ENCODE measurements at regions not wholly inside any gene's neighbourhood (a gene's known extent, or its start where the extent isn't known, plus 50 kb on each side); places are given as distances from the start of the nearest gene placed in this dataset.

DNA sequence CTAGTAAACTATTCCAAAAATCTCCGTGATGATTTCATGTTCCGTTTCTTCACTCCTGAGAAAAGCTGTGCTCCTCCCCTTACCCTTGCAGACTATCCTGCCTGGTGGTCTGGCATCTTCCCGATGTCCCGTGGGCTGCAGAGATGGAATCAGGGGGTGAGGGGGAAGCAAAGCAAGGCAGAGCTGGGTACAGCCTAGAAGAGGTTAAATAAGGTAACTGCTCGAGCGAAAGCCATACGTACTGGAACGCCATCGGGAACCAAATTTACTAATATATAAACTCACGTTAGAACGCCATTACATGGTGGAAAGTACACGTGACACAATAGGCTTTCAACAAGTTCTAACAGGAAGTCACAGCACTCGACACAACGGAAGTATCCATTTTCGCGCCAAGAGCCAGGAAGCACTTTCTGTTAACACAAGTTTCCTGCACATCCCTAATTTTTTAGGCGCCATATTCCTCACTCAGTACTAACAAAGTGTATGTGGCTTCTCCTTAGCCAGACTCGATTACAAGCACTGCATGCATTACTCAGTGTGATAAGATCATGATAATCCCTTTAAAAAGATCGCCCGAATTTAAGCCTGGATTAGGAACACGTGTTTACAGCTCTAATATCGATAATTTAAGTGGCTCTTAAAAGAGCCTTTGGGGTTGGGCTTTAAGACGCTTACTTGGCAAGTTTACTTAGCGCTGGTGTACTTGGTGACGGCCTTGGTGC, 101.6 kb upstream of the PRSS16 start:
- in situ Hi-C loops (cut with MboI; ENCODE audit: low sequenced_read_pairs): loop anchor here (25.0 kb wide), 1 partner anchor 809 kb away; no protein-coding TSS in a partner anchor

DNA sequence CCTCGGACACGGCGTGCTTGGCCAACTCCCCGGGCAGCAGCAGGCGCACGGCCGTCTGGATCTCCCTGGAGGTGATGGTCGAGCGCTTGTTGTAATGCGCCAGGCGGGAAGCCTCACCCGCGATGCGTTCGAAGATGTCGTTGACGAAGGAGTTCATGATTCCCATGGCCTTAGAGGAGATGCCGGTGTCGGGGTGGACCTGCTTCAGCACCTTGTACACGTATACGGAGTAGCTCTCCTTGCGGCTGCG, 101.1 kb upstream of the PRSS16 start:
- in situ Hi-C loops (cut with MboI; ENCODE audit: low sequenced_read_pairs): loop anchor here (25.0 kb wide), 1 partner anchor 809 kb away; no protein-coding TSS in a partner anchor

DNA sequence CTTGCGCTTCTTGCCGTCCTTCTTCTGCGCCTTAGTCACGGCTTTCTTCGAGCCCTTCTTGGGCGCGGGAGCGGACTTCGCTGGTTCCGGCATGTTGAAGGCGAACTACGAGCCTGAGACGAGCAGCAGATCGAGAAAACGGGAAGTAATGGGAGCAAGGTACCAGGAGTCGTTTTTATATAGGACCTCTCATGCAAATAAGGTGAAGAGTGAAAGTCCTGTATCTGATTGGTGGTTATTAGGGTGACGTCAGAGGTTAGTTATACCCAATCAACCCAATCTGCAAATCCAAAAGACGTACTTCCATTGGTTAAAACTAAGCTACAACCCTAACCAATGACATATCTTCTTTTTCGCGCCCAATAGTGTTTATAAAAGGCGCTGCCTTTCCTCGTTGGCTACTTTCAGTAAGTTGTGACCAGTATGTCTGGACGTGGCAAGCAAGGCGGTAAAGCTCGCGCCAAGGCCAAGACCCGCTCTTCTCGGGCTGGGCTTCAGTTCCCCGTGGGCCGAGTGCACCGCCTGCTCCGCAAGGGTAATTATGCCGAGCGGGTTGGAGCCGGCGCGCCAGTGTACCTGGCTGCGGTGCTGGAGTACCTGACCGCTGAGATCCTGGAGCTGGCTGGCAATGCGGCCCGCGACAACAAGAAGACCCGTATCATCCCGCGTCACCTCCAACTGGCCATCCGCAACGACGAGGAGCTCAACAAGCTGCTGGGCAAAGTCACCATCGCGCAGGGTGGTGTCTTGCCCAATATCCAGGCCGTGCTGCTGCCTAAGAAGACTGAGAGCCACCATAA, 100.6 kb upstream of the PRSS16 start:
- in situ Hi-C loops (cut with MboI; ENCODE audit: low sequenced_read_pairs): loop anchor here (25.0 kb wide), 1 partner anchor 810 kb away; no protein-coding TSS in a partner anchor

DNA sequence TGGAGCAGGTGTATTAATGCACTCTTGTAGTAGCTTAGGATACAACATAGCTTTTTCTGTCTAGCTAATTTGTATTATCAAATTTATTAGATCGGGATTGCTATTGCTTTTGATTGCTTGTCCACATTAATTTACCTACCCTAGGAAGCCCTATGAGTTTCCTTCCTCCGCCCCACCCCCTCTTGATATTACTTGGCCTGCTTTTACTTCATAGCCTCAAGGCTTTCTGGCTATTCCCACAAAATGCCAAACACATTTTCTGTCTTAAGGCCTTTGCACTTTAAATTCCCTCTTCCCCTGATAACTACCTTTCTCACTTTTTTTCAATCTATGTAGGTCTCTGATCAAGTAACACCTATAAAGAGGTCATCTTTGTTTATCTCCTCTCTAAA, 99.1 kb upstream of the PRSS16 start:
- in situ Hi-C loops (cut with MboI; ENCODE audit: low sequenced_read_pairs): loop anchor here (25.0 kb wide), 1 partner anchor 811 kb away; no protein-coding TSS in a partner anchor

DNA sequence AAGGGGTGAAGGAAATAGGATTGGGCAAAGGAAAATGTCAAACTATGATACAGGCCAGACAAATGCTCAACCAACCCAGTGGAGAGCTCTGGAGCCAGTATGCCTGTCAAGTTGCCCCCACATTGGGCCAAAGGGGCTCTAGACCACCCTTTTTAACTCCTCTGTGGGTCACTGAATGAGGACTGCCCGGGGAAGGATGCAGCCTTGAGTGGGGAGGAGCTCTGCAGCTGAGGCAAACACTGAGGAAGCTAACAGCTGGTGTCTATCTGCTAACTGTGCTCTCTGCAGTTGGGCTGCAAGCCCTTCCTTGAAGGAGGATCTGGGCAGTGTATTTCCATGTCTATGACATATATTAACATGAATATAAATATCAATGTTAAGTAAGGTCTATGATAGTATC, 98.4 kb upstream of the PRSS16 start:
- in situ Hi-C loops (cut with MboI; ENCODE audit: low sequenced_read_pairs): loop anchor here (25.0 kb wide), 1 partner anchor 812 kb away; no protein-coding TSS in a partner anchor

DNA sequence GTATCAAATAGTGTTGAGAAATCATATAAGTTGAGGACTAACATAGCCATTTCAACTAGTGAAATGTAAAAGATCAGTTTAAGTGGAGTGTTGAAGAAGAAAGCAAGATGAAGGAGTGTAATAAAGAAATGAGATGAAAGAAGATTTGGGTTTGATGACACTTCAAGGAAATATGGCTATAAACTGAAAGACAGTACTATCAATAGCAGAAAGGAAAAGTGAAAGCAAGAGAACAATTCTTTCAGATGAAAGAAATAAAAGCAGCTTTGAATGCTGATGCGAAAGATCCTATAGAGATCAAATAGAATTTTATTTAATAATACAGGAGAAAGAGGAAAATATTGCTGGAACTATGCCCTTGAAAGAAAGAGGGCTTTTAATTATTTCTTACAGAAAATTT, 92.8 kb upstream of the PRSS16 start:
- in situ Hi-C loops (cut with MboI; ENCODE audit: low sequenced_read_pairs): loop anchor here (10.0 to 25.0 kb wide), 5 partner anchors 320 to 1708 kb away; partner anchors contain the start of gene ZNF184

DNA sequence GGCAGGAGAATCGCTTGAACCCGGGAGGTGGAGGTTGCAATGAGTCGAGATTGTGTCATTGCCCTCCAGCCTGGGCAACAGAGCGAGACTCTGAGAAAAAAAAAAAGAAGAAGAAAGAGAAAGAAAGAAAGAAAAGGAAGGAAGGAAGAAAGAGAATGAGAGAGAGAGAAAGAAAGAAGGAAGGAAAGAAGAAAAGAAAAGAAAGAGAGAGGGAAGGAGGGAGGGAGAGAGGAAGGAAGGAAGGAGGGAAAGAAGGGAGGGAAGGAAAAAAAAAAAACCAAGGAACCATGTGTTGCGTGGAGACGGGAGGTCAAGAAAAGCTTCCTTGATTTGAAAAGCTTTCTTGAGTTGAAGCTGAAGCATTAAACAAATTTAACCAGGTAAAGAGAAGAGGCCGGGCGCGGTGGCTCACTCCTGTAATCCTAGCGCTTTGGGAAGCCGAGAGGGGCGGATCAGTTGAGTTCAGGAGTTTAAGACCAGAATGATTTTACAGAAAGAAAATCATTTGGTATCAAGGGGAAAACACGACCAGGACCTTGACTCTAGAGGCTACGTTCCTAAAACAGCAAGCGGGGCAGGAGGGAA, 90.5 kb upstream of the PRSS16 start:
- in situ Hi-C loops (cut with MboI; ENCODE audit: low sequenced_read_pairs): loop anchor here (10.0 to 25.0 kb wide), 5 partner anchors 318 to 1705 kb away; partner anchors contain the start of gene ZNF184

DNA sequence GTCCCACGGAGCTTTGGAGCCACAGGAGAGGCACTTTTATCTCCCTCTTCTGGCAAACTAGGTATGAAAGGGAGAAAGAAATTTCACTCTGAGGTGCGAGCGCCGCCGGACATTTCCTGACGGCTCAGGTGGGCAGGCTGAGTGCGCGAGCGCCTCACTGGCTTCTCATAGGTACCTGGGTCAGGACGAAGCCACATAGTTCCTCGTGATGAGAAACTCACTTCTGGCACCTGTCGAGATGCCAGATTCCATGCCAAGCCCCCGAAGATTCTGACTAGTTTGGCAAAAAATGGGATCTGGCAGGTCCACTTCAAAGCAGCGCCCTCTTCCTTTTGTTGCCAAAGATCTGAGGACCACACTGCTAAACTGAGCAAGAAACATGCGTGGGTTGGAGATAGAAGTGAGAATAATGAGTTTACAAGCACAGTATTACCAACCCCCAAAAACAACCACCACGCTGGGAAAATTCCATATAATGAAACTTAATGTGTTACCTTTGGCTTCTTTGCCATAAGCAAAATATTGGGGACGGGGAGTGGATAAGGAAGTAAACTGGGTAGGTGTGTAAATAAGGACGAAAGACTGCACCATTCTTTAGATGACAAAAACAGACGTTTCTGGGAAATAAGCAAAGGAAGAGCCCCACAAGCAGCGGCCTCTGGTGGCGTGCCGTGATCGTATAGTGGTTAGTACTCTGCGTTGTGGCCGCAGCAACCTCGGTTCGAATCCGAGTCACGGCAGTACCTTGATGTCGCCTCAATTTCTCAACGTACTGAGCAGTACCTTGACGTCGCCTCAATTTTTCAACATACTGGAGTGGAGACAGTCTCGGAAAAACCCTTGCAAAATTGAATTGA, 89.8 kb upstream of the PRSS16 start:
- in situ Hi-C loops (cut with MboI; ENCODE audit: low sequenced_read_pairs): loop anchor here (10.0 to 25.0 kb wide), 5 partner anchors 317 to 1705 kb away; partner anchors contain the start of gene ZNF184

DNA sequence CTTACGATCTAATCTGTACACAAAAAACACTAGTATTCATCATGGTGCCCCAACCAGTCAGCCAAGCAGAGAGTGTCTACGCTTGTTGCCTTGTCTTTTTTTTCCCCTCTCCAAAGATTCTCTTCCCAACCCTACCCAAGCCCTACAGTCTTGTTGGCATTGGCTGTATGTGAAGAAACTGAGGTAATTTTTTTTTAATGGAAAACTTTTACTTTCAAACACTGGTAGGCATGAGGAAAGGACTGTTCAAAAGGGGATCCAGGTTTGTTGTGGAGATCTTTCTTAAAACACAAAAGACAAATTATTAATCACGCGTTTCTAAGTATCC, 89.2 kb upstream of the PRSS16 start:
- in situ Hi-C loops (cut with MboI; ENCODE audit: low sequenced_read_pairs): loop anchor here (10.0 to 25.0 kb wide), 5 partner anchors 317 to 1704 kb away; partner anchors contain the start of gene ZNF184

DNA sequence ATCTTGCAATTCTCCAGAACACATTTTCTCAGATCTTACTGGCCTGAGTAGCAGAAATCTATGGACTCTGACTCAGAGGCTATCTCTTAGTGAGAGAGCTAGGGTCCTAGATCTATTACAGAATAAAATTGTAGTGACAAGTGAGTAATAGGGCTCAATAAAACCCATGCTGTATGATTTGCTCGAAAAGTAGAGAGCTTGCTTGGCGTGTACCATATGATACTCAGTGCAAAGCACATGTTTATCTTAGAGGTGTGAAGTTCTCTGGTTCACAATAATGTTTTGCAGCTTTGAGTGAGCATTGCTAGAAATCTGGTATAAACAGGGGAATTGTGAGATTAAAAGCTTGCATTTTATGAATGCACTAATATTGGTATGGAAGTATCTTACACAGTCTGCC, 87.8 kb upstream of the PRSS16 start:
- in situ Hi-C loops (cut with MboI; ENCODE audit: low sequenced_read_pairs): loop anchor here (10.0 to 25.0 kb wide), 5 partner anchors 315 to 1703 kb away; partner anchors contain the start of gene ZNF184

DNA sequence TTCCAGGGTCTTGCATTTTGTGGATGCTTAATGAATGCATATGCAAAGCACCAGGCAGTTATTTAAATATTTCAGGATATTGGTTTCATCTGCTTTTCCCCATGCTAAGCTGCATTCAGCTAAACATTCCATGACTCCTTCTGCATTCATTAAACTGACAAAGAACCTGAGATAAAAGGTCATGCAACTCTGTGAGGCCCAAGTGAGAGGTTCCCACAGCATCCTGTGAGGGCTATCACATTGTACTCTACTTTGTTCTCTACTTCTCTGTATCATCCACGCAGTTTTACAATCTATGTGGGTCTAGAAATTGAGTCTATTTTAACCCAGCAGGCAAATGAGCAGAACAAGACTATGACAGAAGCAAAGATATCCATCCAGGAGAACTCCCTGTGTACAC, 86.4 kb upstream of the PRSS16 start:
- in situ Hi-C loops (cut with MboI; ENCODE audit: low sequenced_read_pairs): loop anchor here (25.0 kb wide), 3 partner anchors 1201 to 1701 kb away; no protein-coding TSS in a partner anchor

DNA sequence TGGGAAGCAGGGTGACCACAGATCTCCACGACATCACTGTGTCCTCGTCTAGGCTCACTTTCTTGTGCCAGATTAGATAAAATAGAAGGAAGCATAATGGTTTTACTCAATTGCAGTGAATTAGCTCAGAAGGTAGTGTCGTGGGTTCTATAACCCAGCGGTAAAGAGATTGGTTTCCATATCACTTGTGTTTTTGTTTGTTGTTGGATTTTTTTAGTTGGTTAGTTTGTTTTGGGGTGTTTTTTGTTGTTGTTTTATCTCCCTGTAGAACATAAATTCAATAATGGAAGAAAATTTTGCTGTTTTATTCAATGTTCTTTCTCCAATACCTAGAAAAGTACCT, 85.9 kb upstream of the PRSS16 start:
- in situ Hi-C loops (cut with MboI; ENCODE audit: low sequenced_read_pairs): loop anchor here (25.0 kb wide), 3 partner anchors 1201 to 1701 kb away; no protein-coding TSS in a partner anchor

DNA sequence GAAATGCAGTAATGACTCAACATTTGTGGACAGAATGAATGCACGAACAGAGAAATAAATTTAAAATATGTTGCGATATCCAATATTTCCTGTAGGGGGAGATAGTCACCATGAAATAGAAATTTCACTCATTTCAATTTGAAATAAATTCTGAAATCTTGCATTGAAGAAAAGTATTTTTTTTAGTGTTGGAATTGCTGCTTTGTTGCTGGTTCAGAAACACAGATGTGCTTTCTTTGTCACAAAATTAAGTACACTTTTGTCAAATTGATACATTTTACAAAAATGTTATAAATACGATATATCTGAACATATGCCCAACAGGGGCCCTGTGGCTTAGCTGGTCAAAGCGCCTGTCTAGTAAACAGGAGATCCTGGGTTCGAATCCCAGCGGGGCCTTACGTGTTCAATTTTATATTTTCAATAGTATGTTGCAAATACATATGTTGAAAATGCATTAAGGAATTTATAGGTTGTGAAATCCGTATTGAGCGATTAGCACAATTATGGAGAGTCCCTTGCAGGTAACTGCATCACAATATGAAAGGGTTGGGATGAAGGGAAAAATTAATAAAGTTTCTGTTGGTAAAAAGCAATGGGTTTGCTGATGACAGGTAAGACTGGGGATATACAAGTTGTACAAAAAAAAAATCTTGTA, 85.4 kb upstream of the PRSS16 start:
- in situ Hi-C loops (cut with MboI; ENCODE audit: low sequenced_read_pairs): loop anchor here (25.0 kb wide), 3 partner anchors 1200 to 1700 kb away; no protein-coding TSS in a partner anchor

DNA sequence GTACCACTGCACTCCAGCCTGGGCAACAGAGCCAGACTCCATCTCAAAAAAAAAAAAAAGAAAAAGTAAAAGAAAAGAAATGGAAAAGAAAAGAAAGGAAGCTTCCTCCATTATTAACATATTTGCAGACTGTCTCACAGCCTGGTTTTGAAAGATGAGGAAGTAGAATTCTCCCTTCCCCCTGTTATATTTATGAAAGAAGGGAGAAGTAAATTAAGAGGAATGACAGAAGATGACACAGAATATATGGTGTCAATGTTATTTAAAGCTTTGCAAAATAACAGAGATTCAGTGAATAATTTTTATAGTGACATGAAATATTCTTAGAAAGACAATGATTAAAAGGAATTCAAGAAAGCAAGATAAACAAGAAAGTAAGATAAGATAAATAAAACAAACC, 83.7 kb upstream of the PRSS16 start:
- in situ Hi-C loops (cut with MboI; ENCODE audit: low sequenced_read_pairs): loop anchor here (25.0 kb wide), 3 partner anchors 1198 to 1698 kb away; no protein-coding TSS in a partner anchor

DNA sequence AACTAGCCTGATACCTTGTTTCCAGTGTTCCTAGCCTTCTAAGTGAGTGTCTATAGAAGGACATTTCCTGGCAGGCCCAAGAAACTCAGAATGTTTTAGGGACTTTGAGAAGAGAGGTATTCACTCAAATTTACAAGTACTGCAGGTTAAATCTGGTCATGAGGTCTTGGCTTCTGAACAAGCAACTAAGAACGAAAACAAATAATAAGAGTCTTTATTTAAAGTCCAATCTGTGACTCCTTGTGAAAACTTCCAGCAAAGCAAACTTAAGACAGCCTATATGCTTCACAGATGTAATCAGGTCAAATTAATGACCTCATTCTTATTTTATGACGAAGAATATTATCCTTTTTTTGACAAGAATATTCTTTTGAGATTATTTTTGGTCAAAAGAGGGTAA, 79.4 kb upstream of the PRSS16 start:
- in situ Hi-C loops (cut with MboI; ENCODE audit: low sequenced_read_pairs): loop anchor here (25.0 kb wide), 3 partner anchors 1194 to 1694 kb away; no protein-coding TSS in a partner anchor

DNA sequence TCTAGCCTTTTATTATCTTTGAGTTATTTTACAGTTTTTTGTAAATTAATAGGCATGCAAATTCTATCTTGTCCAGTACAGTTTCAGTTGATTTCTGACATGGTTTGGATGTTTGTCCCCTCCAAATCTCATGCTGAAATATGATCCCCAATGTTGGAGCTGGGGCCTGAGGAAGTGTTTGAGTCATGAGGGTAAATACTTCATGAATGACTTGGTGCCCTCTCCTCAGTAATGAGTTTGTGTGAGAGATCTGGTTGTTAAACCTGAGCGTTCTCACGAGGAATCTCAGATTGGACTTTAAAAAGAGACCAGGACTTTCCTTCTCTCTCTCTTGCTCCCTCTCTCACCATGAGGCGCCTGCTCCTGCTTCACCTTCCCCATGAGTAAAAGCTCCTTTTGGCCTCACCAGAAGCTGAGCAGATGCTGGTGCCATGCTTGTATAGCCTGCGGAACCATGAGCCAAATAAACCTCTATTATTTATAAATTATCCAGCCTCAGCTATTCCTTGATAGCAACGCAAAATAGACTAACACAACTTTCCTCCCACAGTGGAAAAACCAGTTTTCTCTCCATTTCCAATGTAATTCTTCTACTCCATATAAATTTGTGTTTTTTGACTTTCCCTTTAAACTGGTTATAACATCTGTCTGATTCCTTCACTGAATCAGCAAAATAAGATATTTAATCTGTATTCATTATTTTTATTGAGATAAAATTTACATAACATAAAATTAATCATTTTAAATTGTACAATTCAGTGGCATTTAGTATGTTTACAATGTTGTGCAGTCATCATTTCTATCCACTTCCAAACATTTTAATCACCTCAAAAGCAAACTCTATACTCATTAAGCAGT, 78.7 kb upstream of the PRSS16 start:
- in situ Hi-C loops (cut with MboI; ENCODE audit: low sequenced_read_pairs): loop anchor here (25.0 kb wide), 3 partner anchors 1193 to 1693 kb away; no protein-coding TSS in a partner anchor

DNA sequence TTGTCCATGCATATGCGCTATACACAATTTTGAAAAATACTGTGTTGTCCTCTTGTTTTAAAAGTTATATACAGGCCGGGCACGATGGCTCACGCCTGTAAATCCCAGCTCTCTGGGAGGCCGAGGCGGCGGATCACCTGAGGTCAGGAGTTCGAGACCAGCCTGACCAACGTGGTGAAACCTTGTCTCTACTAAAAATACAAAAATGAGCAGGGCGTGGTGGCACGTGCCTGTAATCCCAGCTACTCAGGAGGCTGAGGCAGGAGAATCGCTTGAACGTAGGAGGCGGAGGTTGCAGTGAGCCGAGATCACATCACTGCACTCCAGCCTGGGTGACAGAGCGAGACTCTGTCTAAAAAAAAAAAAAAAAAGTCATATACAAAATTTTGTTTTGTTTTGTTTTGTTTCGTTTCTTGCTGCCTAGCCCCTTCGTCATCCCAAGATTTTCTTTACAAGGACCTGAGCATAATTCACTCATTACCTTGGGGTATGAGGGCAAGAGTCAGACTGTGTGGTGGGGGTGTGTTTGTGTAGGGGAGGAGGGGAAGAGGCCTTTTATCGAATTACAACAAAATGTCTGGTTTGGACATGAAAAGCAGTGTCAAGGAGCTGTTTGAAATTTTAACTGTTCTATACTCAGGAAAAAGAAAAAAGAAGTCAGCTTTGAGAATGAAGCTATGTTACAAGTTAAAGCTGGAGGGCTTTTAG, 74.8 kb upstream of the PRSS16 start:
- in situ Hi-C loops (cut with MboI; ENCODE audit: low sequenced_read_pairs): loop anchor here (10.0 to 25.0 kb wide), 4 partner anchors 582 to 1690 kb away; no protein-coding TSS in a partner anchor

DNA sequence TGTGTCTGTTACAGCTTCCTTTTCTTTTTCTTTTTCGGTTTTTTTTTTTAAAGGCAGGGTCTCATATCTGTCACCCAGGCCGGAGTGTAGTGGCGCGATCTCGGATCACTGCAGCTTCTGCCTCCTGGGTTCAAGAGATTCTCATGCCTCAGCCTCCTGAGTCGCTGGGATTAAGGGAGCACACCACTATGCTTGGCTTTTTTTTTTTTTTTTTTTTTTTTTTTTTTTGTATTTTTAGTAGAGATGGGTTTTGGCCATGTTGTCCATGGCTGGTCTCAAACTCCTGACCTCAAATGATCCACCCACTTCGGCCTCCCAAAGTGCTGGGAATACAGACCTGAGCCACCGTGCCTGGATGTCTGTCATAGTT, 74.3 kb upstream of the PRSS16 start:
- in situ Hi-C loops (cut with MboI; ENCODE audit: low sequenced_read_pairs): loop anchor here (10.0 to 25.0 kb wide), 4 partner anchors 582 to 1689 kb away; no protein-coding TSS in a partner anchor

Data from HL-60/S4 (cell line).